ENCODE measurements at regions not wholly inside any gene's neighbourhood (a gene's known extent, or its start where the extent isn't known, plus 50 kb on each side); places are given as distances from the start of the nearest gene placed in this dataset.

- no peak for DNase-seq
- no peaks in the 10 kb centered on the region for H3K27me3 ChIP-seq (replicated peaks; ENCODE audit: control insufficient read depth, insufficient read depth, low read length)
- H3K36me3 ChIP-seq (ENCODE audit: control insufficient read depth, insufficient read depth, low read length), result no peaks in the 10 kb centered on the region
- H3K4me3 ChIP-seq (ENCODE audit: low read depth, low read length), result no peak overlapping the region
- Mint-ChIP-seq H3K4me3 (ENCODE audit: unreplicated experiment) (no peak overlapping the region), H3K4me1 (ENCODE audit: low read depth, unreplicated experiment) (no peaks in the 10 kb centered on the region), H3K27me3 (ENCODE audit: insufficient read depth, unreplicated experiment) (no peaks in the 10 kb centered on the region), H3K36me3 (ENCODE audit: insufficient read depth, unreplicated experiment) (no peaks in the 10 kb centered on the region), H3K27ac (ENCODE audit: unreplicated experiment) (no peak overlapping the region), H3K9me3 (ENCODE audit: unreplicated experiment) (no peaks in the 10 kb centered on the region)
- no TSS peak for BruUV-seq (replicated peaks)
- POLR2A ChIA-PET, result no interaction called here
- CTCF ChIA-PET, result no interaction called here
- no peak for TF ChIP-seq CTCF (IDR thresholded peaks at IDR 0.05; ENCODE audit: insufficient read depth in 1 of 2, low read depth in 1 of 2, low read length in 1 of 2, severe bottlenecking in 1 of 2, unreplicated experiment in 1 of 2)
- H3K9me3 ChIP-seq, result no peaks in the 10 kb centered on the region
- no peaks in the 10 kb centered on the region for H3K4me1 ChIP-seq
- intact Hi-C loops (cut with micrococcal nuclease; ENCODE audit: unreplicated experiment), result no loop called here
Observed at GRCh38 chr3:23086331-23086730, 116.8 kb upstream of the UBE2E2 start.

- ChIA-PET CTCF (no interaction called here), POLR2A (no interaction called here)
- no peaks in the 10 kb centered on the region for H3K4me1 Mint-ChIP-seq (ENCODE audit: low read depth, unreplicated experiment)
- no peaks in the 10 kb centered on the region for H3K9me3 Mint-ChIP-seq (ENCODE audit: unreplicated experiment)
- intact Hi-C loops (cut with micrococcal nuclease; ENCODE audit: unreplicated experiment), result no loop called here
- Histone ChIP-seq H3K36me3 (ENCODE audit: control insufficient read depth, insufficient read depth, low read length) (no peaks in the 10 kb centered on the region), H3K4me1 (no peaks in the 10 kb centered on the region), H3K9me3 (no peaks in the 10 kb centered on the region), H3K27me3 (replicated peaks; ENCODE audit: control insufficient read depth, insufficient read depth, low read length) (no peaks in the 10 kb centered on the region), H3K4me3 (ENCODE audit: low read depth, low read length) (no peak overlapping the region)
- no TSS peak for BruUV-seq (replicated peaks)
- no peak for TF ChIP-seq CTCF (IDR thresholded peaks at IDR 0.05; ENCODE audit: insufficient read depth in 1 of 2, low read depth in 1 of 2, low read length in 1 of 2, severe bottlenecking in 1 of 2, unreplicated experiment in 1 of 2)
- H3K27ac Mint-ChIP-seq (ENCODE audit: unreplicated experiment), result no peak overlapping the region
- H3K27me3 Mint-ChIP-seq (ENCODE audit: insufficient read depth, unreplicated experiment), result no peaks in the 10 kb centered on the region
- H3K36me3 Mint-ChIP-seq (ENCODE audit: insufficient read depth, unreplicated experiment), result no peaks in the 10 kb centered on the region
- no peak overlapping the region for H3K4me3 Mint-ChIP-seq (ENCODE audit: unreplicated experiment)
- no peak for DNase-seq
Observed at GRCh38 chr3:23086831-23087230, 116.3 kb upstream of the UBE2E2 start.

GRCh38 chr3:23094412-23094811 is 108.7 kb upstream of the UBE2E2 start:
- DNase-seq, result no peak
- no peak overlapping the region for H3K27ac Mint-ChIP-seq (ENCODE audit: unreplicated experiment)
- H3K27me3 ChIP-seq (replicated peaks; ENCODE audit: control insufficient read depth, insufficient read depth, low read length), result no peaks in the 10 kb centered on the region
- TF ChIP-seq CTCF (IDR thresholded peaks at IDR 0.05; ENCODE audit: insufficient read depth in 1 of 2, low read depth in 1 of 2, low read length in 1 of 2, severe bottlenecking in 1 of 2, unreplicated experiment in 1 of 2), result no peak
- BruUV-seq (replicated peaks), result no TSS peak
- intact Hi-C loops (cut with micrococcal nuclease; ENCODE audit: unreplicated experiment), result no loop called here
- no peak overlapping the region for H3K4me3 ChIP-seq (ENCODE audit: low read depth, low read length)
- H3K4me1 ChIP-seq, result no peaks in the 10 kb centered on the region
- no peaks in the 10 kb centered on the region for H3K9me3 Mint-ChIP-seq (ENCODE audit: unreplicated experiment)
- peaks cover 5% of the 10 kb centered on the region for H3K4me1 Mint-ChIP-seq (ENCODE audit: low read depth, unreplicated experiment)
- H3K27me3 Mint-ChIP-seq (ENCODE audit: insufficient read depth, unreplicated experiment), result peaks cover 3% of the 10 kb centered on the region
- H3K36me3 ChIP-seq (ENCODE audit: control insufficient read depth, insufficient read depth, low read length), result no peaks in the 10 kb centered on the region
- POLR2A ChIA-PET, result no interaction called here
- no peaks in the 10 kb centered on the region for H3K9me3 ChIP-seq
- H3K36me3 Mint-ChIP-seq (ENCODE audit: insufficient read depth, unreplicated experiment), result no peaks in the 10 kb centered on the region
- CTCF ChIA-PET, result no interaction called here
- H3K4me3 Mint-ChIP-seq (ENCODE audit: unreplicated experiment), result no peak overlapping the region

Data from Caco-2 (cell line).